A673 (cell line): ENCODE measurements at regions not wholly inside any gene's neighbourhood (a gene's known extent, or its start where the extent isn't known, plus 50 kb on each side); places are given as distances from the start of the nearest gene placed in this dataset.

Source experiments
- EZH2 ChIP-seq: fragments of 200-600 bp; sonication (generic); IDR thresholded peaks from 2 replicates; pipeline ENCODE4 v1.6.1; 2017; ENCODE audit warnings: borderline replicate concordance, low read depth, mild to moderate bottlenecking, mixed read lengths, antibody characterized with exemption, low read length; ENCODE audit not compliant: poor library complexity, severe bottlenecking
- TF ChIP-seq, protein P1 (sequence below): fragments of 300-800, 200-600 bp; sonication (generic); conservative IDR thresholded peaks from 2 replicates; pipeline ENCODE4 v1.5.1; 2017; ENCODE audit warnings: low read depth, mild to moderate bottlenecking, antibody characterized with exemption, low read length, moderate library complexity, mixed read lengths

GRCh38 chr14:35931346-35931745 lies 105.2 kb downstream of the BRMS1L start:
- TF ChIP-seq, protein P1, sequence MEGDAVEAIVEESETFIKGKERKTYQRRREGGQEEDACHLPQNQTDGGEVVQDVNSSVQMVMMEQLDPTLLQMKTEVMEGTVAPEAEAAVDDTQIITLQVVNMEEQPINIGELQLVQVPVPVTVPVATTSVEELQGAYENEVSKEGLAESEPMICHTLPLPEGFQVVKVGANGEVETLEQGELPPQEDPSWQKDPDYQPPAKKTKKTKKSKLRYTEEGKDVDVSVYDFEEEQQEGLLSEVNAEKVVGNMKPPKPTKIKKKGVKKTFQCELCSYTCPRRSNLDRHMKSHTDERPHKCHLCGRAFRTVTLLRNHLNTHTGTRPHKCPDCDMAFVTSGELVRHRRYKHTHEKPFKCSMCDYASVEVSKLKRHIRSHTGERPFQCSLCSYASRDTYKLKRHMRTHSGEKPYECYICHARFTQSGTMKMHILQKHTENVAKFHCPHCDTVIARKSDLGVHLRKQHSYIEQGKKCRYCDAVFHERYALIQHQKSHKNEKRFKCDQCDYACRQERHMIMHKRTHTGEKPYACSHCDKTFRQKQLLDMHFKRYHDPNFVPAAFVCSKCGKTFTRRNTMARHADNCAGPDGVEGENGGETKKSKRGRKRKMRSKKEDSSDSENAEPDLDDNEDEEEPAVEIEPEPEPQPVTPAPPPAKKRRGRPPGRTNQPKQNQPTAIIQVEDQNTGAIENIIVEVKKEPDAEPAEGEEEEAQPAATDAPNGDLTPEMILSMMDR: no peak
- TF ChIP-seq EZH2: no peak
